Lung (tissue), 11 donors: ENCODE measurements at regions not wholly inside any gene's neighbourhood (a gene's known extent, or its start where the extent isn't known, plus 50 kb on each side); places are given as distances from the start of the nearest gene placed in this dataset.
"Not testable (repeated sequence)": the region's sequence is repeated elsewhere in the genome, so short reads cannot be mapped to it uniquely, and the experiment has no call there.

ENCODE experiments used
- ATAC-seq: fragments of 200-7000 bp; cut with Tn5 transposase; one replicate; pipeline ENCODE4 v1.9.1; 2020; ENCODE audit warnings: moderate number of reproducible peaks; ENCODE audit not compliant: insufficient read depth, low FRiP score
- DNase-seq, 3 donors: peaks; one replicate each; pipeline ENCODE4 v3.0.0-alpha.2; 2013 to 2017
- H3K27ac ChIP-seq, 2 donors: one replicate each; pipeline ENCODE4 v1.5.1; 2013; ENCODE audit warnings: mild to moderate bottlenecking in 2 of 2, moderate library complexity in 2 of 2, control low read depth in 1 of 2, inconsistent platforms in 1 of 2, low read depth in 1 of 2, low read length in 1 of 2
- H3K27me3 ChIP-seq, 3 donors: one replicate each; pipeline ENCODE4 v1.5.1; 2013; ENCODE audit warnings: low read length in 2 of 3; ENCODE audit not compliant: control insufficient read depth in 3 of 3, insufficient read depth in 3 of 3
- H3K36me3 ChIP-seq, 4 donors: one replicate each; pipeline ENCODE4 v1.5.1; 2013; ENCODE audit warnings: low read length in 4 of 4, mild to moderate bottlenecking in 1 of 4, moderate library complexity in 1 of 4; ENCODE audit not compliant: control insufficient read depth in 4 of 4, insufficient read depth in 4 of 4
- H3K4me1 ChIP-seq, 5 donors: one replicate each; pipeline ENCODE4 v1.5.1; 2013; ENCODE audit warnings: low read length in 5 of 5, mild to moderate bottlenecking in 2 of 5, moderate library complexity in 1 of 5; ENCODE audit not compliant: control insufficient read depth in 5 of 5, insufficient read depth in 5 of 5
- H3K4me3 ChIP-seq: one replicate; pipeline ENCODE4 v1.5.1; 2013; ENCODE audit warnings: mild to moderate bottlenecking, control low read depth, moderate library complexity
- H3K9ac ChIP-seq, 2 donors: one replicate each; pipeline ENCODE4 v1.5.1; 2013; ENCODE audit warnings: low read length in 2 of 2, control low read depth in 1 of 2; ENCODE audit not compliant: insufficient read depth in 1 of 2
- H3K9me3 ChIP-seq, 4 donors: one replicate each; pipeline ENCODE4 v1.5.1; 2013; ENCODE audit warnings: low read length in 3 of 4, mild to moderate bottlenecking in 1 of 4, moderate library complexity in 1 of 4; ENCODE audit not compliant: control insufficient read depth in 4 of 4, insufficient read depth in 3 of 4
- WGBS, 2 donors: extraction: QIAGEN DNeasy Blood & Tissue Kit; methylation state at CpG; one replicate each; pipeline ENCODE4 v1.1.7; 2013; 5-methylcytosine and 5-hydroxymethylcytosine counted together
- TF ChIP-seq, protein P1 (sequence below): IDR thresholded peaks from 2 replicates; pipeline ENCODE4 v1.5.1; 2012; ENCODE audit warnings: mild to moderate bottlenecking; ENCODE audit errors: control extremely low read depth, extremely low read depth
- donor health status: control.
- donor health status: control.
- donor health status: Bipolar disorder and iron deficiency.
- donor health status: healthy.
- donor health status: DM: yes; HTN: yes; CAD: no.

DNA sequence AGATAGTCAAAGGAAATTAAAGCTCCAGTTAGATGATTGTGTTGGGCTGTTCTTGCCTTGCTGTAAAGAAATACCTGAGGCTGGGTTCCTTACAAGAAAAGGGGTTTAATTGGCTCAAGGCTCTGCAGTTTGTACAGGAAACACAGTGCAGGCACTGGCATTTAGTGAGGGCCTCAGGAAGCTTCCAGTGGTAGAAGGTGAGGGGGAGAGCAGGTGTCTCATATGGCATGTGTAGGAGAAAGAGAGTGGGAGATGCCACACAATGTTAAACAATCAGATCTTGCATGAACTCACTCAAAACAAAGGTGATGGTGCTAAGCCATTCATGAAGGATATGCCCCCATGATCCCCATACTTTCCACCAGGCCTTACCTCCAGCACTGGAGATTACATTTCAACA, 493.5 kb upstream of the IMPG1 start:
- Histone ChIP-seq H3K9me3 (peaks cover 0 to 5% (median 0%) of the 10 kb centered on the region in 4 donors), H3K27me3 (no peaks in the 10 kb centered on the region), H3K27ac (no peak overlapping the region), H3K36me3 (no peaks in the 10 kb centered on the region), H3K9ac (no peak overlapping the region), H3K4me3 (no peak overlapping the region), H3K4me1 (no peaks in the 10 kb centered on the region)
- no peak for DNase-seq
- ATAC-seq = no peak
- TF ChIP-seq, protein P1, sequence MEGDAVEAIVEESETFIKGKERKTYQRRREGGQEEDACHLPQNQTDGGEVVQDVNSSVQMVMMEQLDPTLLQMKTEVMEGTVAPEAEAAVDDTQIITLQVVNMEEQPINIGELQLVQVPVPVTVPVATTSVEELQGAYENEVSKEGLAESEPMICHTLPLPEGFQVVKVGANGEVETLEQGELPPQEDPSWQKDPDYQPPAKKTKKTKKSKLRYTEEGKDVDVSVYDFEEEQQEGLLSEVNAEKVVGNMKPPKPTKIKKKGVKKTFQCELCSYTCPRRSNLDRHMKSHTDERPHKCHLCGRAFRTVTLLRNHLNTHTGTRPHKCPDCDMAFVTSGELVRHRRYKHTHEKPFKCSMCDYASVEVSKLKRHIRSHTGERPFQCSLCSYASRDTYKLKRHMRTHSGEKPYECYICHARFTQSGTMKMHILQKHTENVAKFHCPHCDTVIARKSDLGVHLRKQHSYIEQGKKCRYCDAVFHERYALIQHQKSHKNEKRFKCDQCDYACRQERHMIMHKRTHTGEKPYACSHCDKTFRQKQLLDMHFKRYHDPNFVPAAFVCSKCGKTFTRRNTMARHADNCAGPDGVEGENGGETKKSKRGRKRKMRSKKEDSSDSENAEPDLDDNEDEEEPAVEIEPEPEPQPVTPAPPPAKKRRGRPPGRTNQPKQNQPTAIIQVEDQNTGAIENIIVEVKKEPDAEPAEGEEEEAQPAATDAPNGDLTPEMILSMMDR = no peak

DNA sequence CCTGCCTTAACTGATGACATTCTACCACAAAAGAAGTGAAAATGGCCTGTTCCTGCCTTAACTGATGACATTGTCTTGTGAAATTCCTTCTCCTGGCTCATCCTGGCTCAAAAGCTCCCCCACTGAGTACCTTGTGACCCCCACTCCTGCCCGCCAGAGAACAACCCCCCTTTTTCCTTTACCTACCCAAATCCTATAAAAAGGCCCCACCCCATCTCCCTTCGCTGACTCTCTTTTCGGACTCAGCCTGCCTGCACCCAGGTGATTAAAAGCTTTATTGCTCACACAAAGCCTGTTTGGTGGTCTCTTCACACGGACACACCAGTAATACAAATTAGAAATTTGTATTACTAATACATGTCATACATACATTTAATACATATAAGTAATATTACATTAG, 489.9 kb upstream of the IMPG1 start:
- H3K36me3 ChIP-seq, H3K4me3 ChIP-seq, H3K4me1 ChIP-seq, H3K27me3 ChIP-seq, H3K9me3 ChIP-seq, H3K27ac ChIP-seq, H3K9ac ChIP-seq, ATAC-seq, DNase-seq: not testable (repeated sequence)
- WGBS, 2 donors = 76 to 79% methylated on average over 3 to 4 of the region's 4 CpGs

DNA sequence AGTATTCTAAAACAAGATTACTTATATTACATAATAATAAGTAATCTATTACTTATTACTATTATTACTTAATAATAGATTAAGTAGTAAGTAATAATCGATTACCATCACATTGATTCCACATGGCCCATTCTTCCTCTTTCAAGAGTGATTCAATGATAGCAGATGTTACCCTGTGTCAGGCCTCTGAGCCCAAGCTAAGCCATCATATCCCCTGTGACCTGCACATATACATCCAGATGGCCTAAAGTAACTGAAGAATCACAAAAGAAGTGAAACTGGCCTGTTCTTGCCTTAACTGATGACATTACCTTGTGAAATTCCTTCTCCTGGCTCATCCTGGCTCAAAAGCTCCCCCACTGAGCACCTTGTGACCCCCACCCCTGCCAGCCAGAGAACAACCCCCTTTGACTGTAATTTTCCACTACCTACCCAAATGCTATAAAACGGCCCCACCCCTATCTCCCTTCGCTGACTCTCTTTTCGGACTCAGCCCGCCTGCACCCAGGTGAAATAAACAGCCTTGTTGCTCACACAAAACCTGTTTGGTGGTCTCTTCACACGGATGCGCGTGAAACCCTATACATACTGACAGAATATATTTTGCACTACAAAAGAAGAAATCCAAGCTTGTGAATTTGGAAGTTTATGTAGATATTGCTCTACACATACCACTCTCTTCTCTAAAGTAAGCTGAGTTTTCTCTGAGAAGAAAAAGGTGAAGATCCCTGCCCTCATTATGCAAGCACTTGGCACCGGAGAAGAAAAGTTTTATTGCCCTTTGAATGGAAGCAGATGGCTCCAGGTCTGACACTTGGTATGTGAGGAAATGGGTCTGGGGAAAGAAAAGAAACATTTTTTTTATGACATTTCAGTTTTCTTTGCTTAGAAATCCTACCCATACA, 488.6 kb upstream of the IMPG1 start:
- H3K27ac ChIP-seq, H3K36me3 ChIP-seq, H3K9me3 ChIP-seq, ATAC-seq, DNase-seq, H3K4me3 ChIP-seq, H3K27me3 ChIP-seq, H3K4me1 ChIP-seq, H3K9ac ChIP-seq: not testable (repeated sequence)
- WGBS, 2 donors = 51 to 67% methylated on average over 9 of the region's 9 CpGs

DNA sequence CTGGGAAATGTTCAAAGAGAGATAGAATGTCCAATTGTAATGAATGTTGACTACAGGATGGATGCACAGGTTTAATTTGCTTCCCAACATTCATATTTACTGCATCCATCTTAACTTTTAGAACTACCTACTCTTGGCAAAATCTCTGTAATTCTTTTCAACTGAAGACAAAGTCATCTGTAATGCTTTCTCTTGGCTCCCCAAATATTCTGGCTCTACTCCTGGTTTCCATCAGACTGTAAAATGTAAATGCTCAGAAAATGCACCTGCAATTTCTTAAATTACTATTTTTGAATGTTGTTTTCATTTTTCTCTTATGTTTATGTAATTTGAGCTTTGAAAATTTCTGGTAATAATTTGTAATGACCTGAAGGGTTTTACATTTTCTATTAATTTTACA, 480.8 kb upstream of the IMPG1 start:
- Histone ChIP-seq H3K36me3 (no peaks in the 10 kb centered on the region), H3K27me3 (no peaks in the 10 kb centered on the region), H3K4me3 (no peak overlapping the region), H3K27ac (no peak overlapping the region), H3K9ac (no peak overlapping the region), H3K4me1 (no peaks in the 10 kb centered on the region), H3K9me3 (no peaks in the 10 kb centered on the region)
- DNase-seq = no peak
- ATAC-seq = no peak
- TF ChIP-seq, protein P1 = no peak
